ENCODE measurements at regions not wholly inside any gene's neighbourhood (a gene's known extent, or its start where the extent isn't known, plus 50 kb on each side); places are given as distances from the start of the nearest gene placed in this dataset.

- H3K4me3 ChIP-seq, result no peak overlapping the region
- no peak for DNase-seq
These were observed 169.9 kb upstream of the POT1 start for GRCh38 chr7:125099519-125099918.

GRCh38 chr7:125098377-125098970, 168.8 kb upstream of the POT1 start:
- Histone ChIP-seq H3K36me3 (no peaks in the 10 kb centered on the region), H3K27me3 (no peaks in the 10 kb centered on the region), H3K4me1 (no peaks in the 10 kb centered on the region), H3K27ac (no peak overlapping the region), H3K9me3 (no peaks in the 10 kb centered on the region), H3K4me3 (no peak overlapping the region)
- TF ChIP-seq CTCF (IDR thresholded peaks at IDR 0.05), result no peak
- TF ChIP-seq POLR2A (IDR thresholded peaks at IDR 0.05), result no peak
- DNase-seq, result no peak

More at GRCh38 chr7:125099519-125099918, 169.9 kb upstream of the POT1 start:
- Histone ChIP-seq H3K9me3 (no peaks in the 10 kb centered on the region), H3K36me3 (no peaks in the 10 kb centered on the region), H3K27ac (no peak overlapping the region), H3K4me1 (no peaks in the 10 kb centered on the region), H3K27me3 (no peaks in the 10 kb centered on the region)
- TF ChIP-seq POLR2A (IDR thresholded peaks at IDR 0.05), result no peak
- TF ChIP-seq CTCF (IDR thresholded peaks at IDR 0.05), result no peak

- Histone ChIP-seq H3K4me3 (no peak overlapping the region), H3K36me3 (no peaks in the 10 kb centered on the region), H3K4me1 (no peaks in the 10 kb centered on the region), H3K9me3 (no peaks in the 10 kb centered on the region), H3K27ac (no peak overlapping the region), H3K27me3 (no peaks in the 10 kb centered on the region)
- no peak for DNase-seq
- TF ChIP-seq POLR2A (IDR thresholded peaks at IDR 0.05), result no peak
- TF ChIP-seq CTCF (IDR thresholded peaks at IDR 0.05), result no peak
These were observed 161.0 kb upstream of the POT1 start for GRCh38 chr7:125090596-125090995.

GRCh38 chr7:125089171-125089570, 159.5 kb upstream of the POT1 start:
- H3K4me1 ChIP-seq, result no peaks in the 10 kb centered on the region
- no peak for DNase-seq

GRCh38 chr7:125088555-125088954, 158.9 kb upstream of the POT1 start:
- H3K27ac ChIP-seq, result no peak overlapping the region
- no peaks in the 10 kb centered on the region for H3K36me3 ChIP-seq
- no peak for TF ChIP-seq POLR2A (IDR thresholded peaks at IDR 0.05)
- no peak for TF ChIP-seq CTCF (IDR thresholded peaks at IDR 0.05)
- no peak overlapping the region for H3K4me3 ChIP-seq
- no peaks in the 10 kb centered on the region for H3K4me1 ChIP-seq
- H3K9me3 ChIP-seq, result no peaks in the 10 kb centered on the region
- DNase-seq, result no peak
- no peaks in the 10 kb centered on the region for H3K27me3 ChIP-seq

More at GRCh38 chr7:125089171-125089570, 159.5 kb upstream of the POT1 start:
- no peaks in the 10 kb centered on the region for H3K36me3 ChIP-seq
- TF ChIP-seq CTCF (IDR thresholded peaks at IDR 0.05) (no peak), POLR2A (IDR thresholded peaks at IDR 0.05) (no peak)
- H3K4me3 ChIP-seq, result no peak overlapping the region
- H3K27ac ChIP-seq, result no peak overlapping the region
- no peaks in the 10 kb centered on the region for H3K27me3 ChIP-seq
- H3K9me3 ChIP-seq, result no peaks in the 10 kb centered on the region

- no peaks in the 10 kb centered on the region for H3K4me1 ChIP-seq
- H3K4me3 ChIP-seq, result no peak overlapping the region
- no peaks in the 10 kb centered on the region for H3K9me3 ChIP-seq
- TF ChIP-seq POLR2A (IDR thresholded peaks at IDR 0.05) (no peak), CTCF (IDR thresholded peaks at IDR 0.05) (no peak)
- H3K27me3 ChIP-seq, result no peaks in the 10 kb centered on the region
- no peak for DNase-seq
- no peaks in the 10 kb centered on the region for H3K36me3 ChIP-seq
- H3K27ac ChIP-seq, result no peak overlapping the region
These were observed 155.5 kb upstream of the POT1 start for GRCh38 chr7:125085084-125085483.
